ENCODE measurements at regions not wholly inside any gene's neighbourhood (a gene's known extent, or its start where the extent isn't known, plus 50 kb on each side); places are given as distances from the start of the nearest gene placed in this dataset.

GRCh38 chr11:96741068-96741467, 351.3 kb downstream of the JRKL start (continued):
- no peak for TF ChIP-seq SNAPC5 (CRISPR knock-in tag; IDR thresholded peaks at IDR 0.05)
- TF ChIP-seq CUX1 (CRISPR knock-in tag; IDR thresholded peaks at IDR 0.05), result no peak

GRCh38 chr11:96744697-96745096, 354.9 kb downstream of the JRKL start:
- WGBS (ENCODE audit: insufficient coverage, low coverage, missing lambda C conversion rate), result 0% methylated on average over 1 of the region's 1 CpG
- no peak overlapping the region for H3K4me2 ChIP-seq (ENCODE audit: insufficient read depth, low read length)
- intact Hi-C loops (cut with micrococcal nuclease) (no loop called here), in situ Hi-C loops (cut with MboI) (no loop called here)
- no peak overlapping the region for H3K27ac ChIP-seq (ENCODE audit: extremely low read depth, low read depth, low read length)
- no peaks in the 10 kb centered on the region for H4K20me1 ChIP-seq (replicated peaks; ENCODE audit: control insufficient read depth, insufficient read depth, low read length)
- no peaks in the 10 kb centered on the region for H3K4me1 ChIP-seq (replicated peaks in 1 of 2; ENCODE audit: control insufficient read depth in 2 of 2, insufficient read depth in 2 of 2, low read length in 2 of 2)
- ATAC-seq (no peak), DNase-seq (ENCODE audit: extremely low read depth in 1 of 4, low spot score in 3 of 4) (no peak), FAIRE-seq (no peak)
- no peak overlapping the region for H2AFZ ChIP-seq (ENCODE audit: low read depth, low read length)
- H3K9me1 ChIP-seq (ENCODE audit: control insufficient read depth, insufficient read depth, low read length), result no peaks in the 10 kb centered on the region
- ChIA-PET POLR2A (no interaction called here), CTCF (ENCODE audit: low intra/inter-chr PET ratio) (no interaction called here)
- no peaks in the 10 kb centered on the region for H3K9me3 ChIP-seq (replicated peaks; ENCODE audit: control insufficient read depth, insufficient read depth, low read depth, low read length)
- no TSS peak for BruUV-seq (replicated peaks)
- no peak for TF ChIP-seq ZKSCAN1 (IDR thresholded peaks at IDR 0.05; ENCODE audit: low read depth, low read length)
- H3K4me3 ChIP-seq, result no peak overlapping the region
- no peak overlapping the region for H3K9ac ChIP-seq (ENCODE audit: insufficient read depth in 1 of 2, low read depth in 2 of 2, low read length in 2 of 2)
- no peaks in the 10 kb centered on the region for H3K27me3 ChIP-seq (ENCODE audit: control insufficient read depth in 2 of 2, insufficient read depth in 2 of 2, low read length in 2 of 2)
- no peaks in the 10 kb centered on the region for H3K79me2 ChIP-seq (ENCODE audit: control insufficient read depth, insufficient read depth, low read length)
- no peaks in the 10 kb centered on the region for H3K36me3 ChIP-seq (ENCODE audit: control insufficient read depth, insufficient read depth, low read length)

Measured in K562 (cell line).